HCT116 (cell line): ENCODE measurements at regions not wholly inside any gene's neighbourhood (a gene's known extent, or its start where the extent isn't known, plus 50 kb on each side); places are given as distances from the start of the nearest gene placed in this dataset.

Experiments
- ATAC-seq: fragments of 200-7000 bp; cut with Tn5 transposase; 2 replicates; pipeline ENCODE4 v1.9.1; 2020; ENCODE audit warnings: mild to moderate bottlenecking, moderate library complexity
- BruUV-seq: library from RNA; stranded (reverse); fragments of 400-500 nt; replicated peaks from 2 replicates; lab custom pipeline; 2021; lab: Mats Ljungman, UMichigan
- CTCF ChIA-PET: fragments of 300-600 bp; sonication (Branson Sonifier 250); formaldehyde crosslinking; loops from one replicate; lab custom pipeline; 2021; ENCODE audit warnings: antibody characterized with exemption; lab: Charles Lee
- POLR2A ChIA-PET: fragments of 300-600, 350-600 bp; sonication (Branson Sonifier 250); formaldehyde crosslinking; loops from one replicate; lab custom pipeline; 2021; ENCODE audit warnings: antibody characterized with exemption; lab: Charles Lee
- RAD21 ChIA-PET, 2 experiments: fragments of 300-600 bp; sonication (Branson Sonifier 250); formaldehyde crosslinking; loops; one replicate each; lab custom pipeline; 2023; ENCODE audit warnings: low total read pairs in 2 of 2; ENCODE audit not compliant: uncharacterized antibody in 2 of 2, unreplicated experiment in 2 of 2, low non-redundant PET in 1 of 2; lab: Charles Lee
- DNase-seq: peaks from one replicate; pipeline ENCODE4 v3.0.0-alpha.2; 2010; ENCODE audit warnings: low read depth, low spot score
- H2AFZ ChIP-seq: fragments of 200-600 bp; shearing (Covaris generic), sonication (generic); 2 replicates; pipeline ENCODE4 v1.6.1; 2017; ENCODE audit warnings: low read depth, mixed run types, mixed read lengths, antibody characterized with exemption, low read length; ENCODE audit not compliant: poor library complexity, severe bottlenecking
- H3K27ac ChIP-seq: 2 replicates; pipeline ENCODE4 v1.5.1; 2012; ENCODE audit warnings: low read depth, low read length
- H3K27me3 ChIP-seq: fragments of 200-600 bp; sonication (generic); 2 replicates; pipeline ENCODE4 v1.6.1; 2016; ENCODE audit warnings: mixed run types, low read length, mixed read lengths; ENCODE audit not compliant: insufficient read depth
- H3K36me3 ChIP-seq, 2 experiments: fragments of 200-500 bp in 1 of 2; fragments of 200-600 bp in 1 of 2; sonication (Bioruptor generic) in 1 of 2; sonication (generic) in 1 of 2; 2 replicates each; pipeline versions ENCODE4 v1.5.1 to v1.6.1; 2014 to 2016; ENCODE audit warnings: low read length in 2 of 2, inconsistent platforms in 1 of 2, mixed read lengths in 1 of 2, mixed run types in 1 of 2; ENCODE audit not compliant: insufficient read depth in 2 of 2, control insufficient read depth in 1 of 2
- H3K4me1 ChIP-seq, 2 experiments: fragments of 200-600 bp in 1 of 2; sonication (generic) in 1 of 2; 2 replicates each; pipeline versions ENCODE4 v1.5.1 to v1.6.1; 2012 to 2017; ENCODE audit warnings: low read length in 2 of 2, inconsistent platforms in 1 of 2, mild to moderate bottlenecking in 1 of 2, mixed read lengths in 1 of 2, mixed run types in 1 of 2, moderate library complexity in 1 of 2; ENCODE audit not compliant: insufficient read depth in 2 of 2, control insufficient read depth in 1 of 2
- H3K4me2 ChIP-seq: fragments of 200-600 bp; sonication (generic); 2 replicates; pipeline ENCODE4 v1.6.1; 2017; ENCODE audit warnings: mixed run types, low read length, mixed read lengths
- H3K4me3 ChIP-seq, 2 experiments: fragments of 200-600 bp in 1 of 2; sonication (generic) in 1 of 2; replicated peaks in 1 of 2; 2 replicates each; pipeline ENCODE4 v1.5.1; 2011 to 2016; ENCODE audit warnings: low read length in 2 of 2, control low read depth in 1 of 2, low read depth in 1 of 2, mild to moderate bottlenecking in 1 of 2, mixed read lengths in 1 of 2, mixed run types in 1 of 2
- H3K79me2 ChIP-seq: fragments of 200-600 bp; sonication (generic); 2 replicates; pipeline ENCODE4 v1.6.1; 2017; ENCODE audit warnings: mild to moderate bottlenecking, mixed run types, low read length, moderate library complexity, mixed read lengths; ENCODE audit not compliant: insufficient read depth
- H3K9ac ChIP-seq: fragments of 200-600 bp; sonication (generic); 2 replicates; pipeline ENCODE4 v1.6.1; 2016; ENCODE audit warnings: low read length, mixed read lengths
- H3K9me2 ChIP-seq: fragments of 200-600 bp; sonication (generic), shearing (Covaris generic); 2 replicates; pipeline ENCODE4 v1.6.1; 2017; ENCODE audit warnings: mixed run types, mild to moderate bottlenecking, moderate library complexity; ENCODE audit not compliant: insufficient read depth
- H3K9me3 ChIP-seq, 2 experiments: fragments of 200-500 bp in 1 of 2; fragments of 200-600 bp in 1 of 2; sonication (Bioruptor generic) in 1 of 2; sonication (generic) in 1 of 2; 2 replicates each; pipeline ENCODE4 v1.6.1; 2014 to 2017; ENCODE audit warnings: low read length in 2 of 2, mixed read lengths in 2 of 2, inconsistent platforms in 1 of 2, low read depth in 1 of 2, mild to moderate bottlenecking in 1 of 2, mixed run types in 1 of 2, moderate library complexity in 1 of 2; ENCODE audit not compliant: control insufficient read depth in 1 of 2, insufficient read depth in 1 of 2
- H4K20me1 ChIP-seq: fragments of 200-600 bp; sonication (generic), shearing (Covaris generic); 2 replicates; pipeline ENCODE4 v1.6.1; 2017; ENCODE audit warnings: mixed run types, mild to moderate bottlenecking, moderate library complexity; ENCODE audit not compliant: insufficient read depth
- ATF3 ChIP-seq: IDR thresholded peaks from 2 replicates; pipeline ENCODE4 v1.6.1; 2012
- CBX3 ChIP-seq: IDR thresholded peaks from 2 replicates; pipeline ENCODE4 v1.6.1; 2012; ENCODE audit warnings: low read depth
- CTCF ChIP-seq, 3 experiments: fragments of 200-600 bp in 1 of 3; sonication (generic) in 1 of 3; IDR thresholded peaks in 2 of 3; conservative IDR thresholded peaks in 1 of 3; 2 replicates each; pipeline ENCODE4 v1.5.1; 2012 to 2017; ENCODE audit warnings: low read depth in 2 of 3, low read length in 2 of 3, antibody characterized with exemption in 1 of 3, borderline replicate concordance in 1 of 3, control low read depth in 1 of 3, mild to moderate bottlenecking in 1 of 3, mixed read lengths in 1 of 3, mixed run types in 1 of 3, moderate library complexity in 1 of 3; ENCODE audit not compliant: insufficient read depth in 1 of 3
- ELF1 ChIP-seq: IDR thresholded peaks from 2 replicates; pipeline ENCODE4 v1.6.1; 2012; ENCODE audit warnings: low read depth, borderline replicate concordance
- EZH2 ChIP-seq: fragments of 200-600 bp; sonication (generic); IDR thresholded peaks from 2 replicates; pipeline ENCODE4 v1.6.1; 2017; ENCODE audit warnings: antibody characterized with exemption, mixed run types
- EZH2phosphoT487 ChIP-seq: fragments of 200-600 bp; IDR thresholded peaks from 2 replicates; pipeline ENCODE4 v1.6.1; 2018; ENCODE audit warnings: antibody characterized with exemption, borderline replicate concordance
- FOSL1 ChIP-seq: IDR thresholded peaks from 2 replicates; pipeline ENCODE4 v1.6.1; 2012; ENCODE audit warnings: low read depth
- JUND ChIP-seq: IDR thresholded peaks from 2 replicates; pipeline ENCODE4 v1.6.1; 2012
- MAX ChIP-seq: IDR thresholded peaks from 2 replicates; pipeline ENCODE4 v1.6.1; 2012
- POLR2AphosphoS5 ChIP-seq: IDR thresholded peaks from 2 replicates; pipeline ENCODE4 v1.6.1; 2011; ENCODE audit warnings: mild to moderate bottlenecking, low read depth, low read length, moderate library complexity
- REST ChIP-seq: IDR thresholded peaks from 2 replicates; pipeline ENCODE4 v1.6.1; 2012; ENCODE audit warnings: low read depth
- SIN3A ChIP-seq: IDR thresholded peaks from 2 replicates; pipeline ENCODE4 v1.6.1; 2012; ENCODE audit warnings: low read depth
- SP1 ChIP-seq: IDR thresholded peaks from 2 replicates; pipeline ENCODE4 v1.6.1; 2012; ENCODE audit warnings: low read depth
- YY1 ChIP-seq: IDR thresholded peaks from 2 replicates; pipeline ENCODE4 v1.6.1; 2011; ENCODE audit warnings: low read length, low read depth, moderate library complexity, mild to moderate bottlenecking; ENCODE audit not compliant: insufficient replicate concordance; ENCODE audit errors: extremely low read depth
- ZBTB33 ChIP-seq: IDR thresholded peaks from 2 replicates; pipeline ENCODE4 v1.6.1; 2011; ENCODE audit warnings: mild to moderate bottlenecking, low read length, moderate library complexity; ENCODE audit not compliant: insufficient replicate concordance; ENCODE audit errors: extremely low read depth
- ZFX ChIP-seq: fragments of 450-650 bp; IDR thresholded peaks from 2 replicates; pipeline ENCODE4 v1.6.1; 2017
- ZNF274 ChIP-seq: fragments of 200-500 bp; sonication (Bioruptor generic); IDR thresholded peaks from 2 replicates; pipeline ENCODE4 v1.6.1; 2014; ENCODE audit warnings: mild to moderate bottlenecking, low read depth, low read length, inconsistent platforms
- intact Hi-C: fragments of 100-400 bp; cut with micrococcal nuclease; formaldehyde crosslinking; loops from 2 replicates; pipeline ENCODE4 v1.10.0; 2022

- ChIA-PET CTCF (no interaction called here), POLR2A (no interaction called here), RAD21 (no interaction called here)
- no peak for TF ChIP-seq CBX3
- TF ChIP-seq SP1: no peak
- TF ChIP-seq REST: no peak
- no peak for TF ChIP-seq CTCF (IDR thresholded peaks at IDR 0.05 in 2 of 3, conservative IDR thresholded peaks at IDR 0.05 in 1 of 3; ENCODE audit: borderline replicate concordance in 1 of 3, insufficient read depth in 1 of 3, low read depth in 2 of 3, low read length in 2 of 3)
- no peak for TF ChIP-seq POLR2AphosphoS5
- no peak for TF ChIP-seq EZH2phosphoT487
- TF ChIP-seq JUND: no peak
- TF ChIP-seq ZFX: no peak
- TF ChIP-seq MAX: no peak
- no peak for TF ChIP-seq YY1
- TF ChIP-seq FOSL1: no peak
- no peak for TF ChIP-seq SIN3A
- TF ChIP-seq ELF1: no peak
- TF ChIP-seq EZH2: no peak
- TF ChIP-seq ATF3: no peak
- TF ChIP-seq ZNF274: no peak
- no peak for TF ChIP-seq ZBTB33
- DNase-seq: no peak
- no peaks in the 10 kb centered on the region for H3K27me3 ChIP-seq
- BruUV-seq: no TSS peak
- no peak overlapping the region for H2AFZ ChIP-seq
- no peak for ATAC-seq
- no peaks in the 10 kb centered on the region for H3K4me1 ChIP-seq
- H4K20me1 ChIP-seq: no peaks in the 10 kb centered on the region
- H3K9me2 ChIP-seq: no peaks in the 10 kb centered on the region
- intact Hi-C loops: no loop called here
- no peak overlapping the region for H3K27ac ChIP-seq
- H3K9ac ChIP-seq: no peak overlapping the region
- H3K4me2 ChIP-seq: no peak overlapping the region
- no peaks in the 10 kb centered on the region for H3K79me2 ChIP-seq
- H3K9me3 ChIP-seq: peaks cover 8 to 20% of the 10 kb centered on the region in 2 experiments; a peak in 2 of 4 replicates
- no peak overlapping the region for H3K4me3 ChIP-seq
- no peaks in the 10 kb centered on the region for H3K36me3 ChIP-seq
Observed at GRCh38 chr13:54949735-54950134, 1921.1 kb downstream of the OLFM4 start.
